H9 (cell line): ENCODE measurements at regions not wholly inside any gene's neighbourhood (a gene's known extent, or its start where the extent isn't known, plus 50 kb on each side); places are given as distances from the start of the nearest gene placed in this dataset.

Experiments used
- DNase-seq: peaks from one replicate; pipeline ENCODE4 v3.0.0-alpha.2; 2017
- H2AFZ ChIP-seq: one replicate; pipeline ENCODE4 v1.6.1; 2013; ENCODE audit warnings: mild to moderate bottlenecking, low read length, control low read depth, moderate library complexity
- H2AK5ac ChIP-seq: 2 replicates; pipeline ENCODE4 v1.6.1; 2013; ENCODE audit warnings: low read length, control low read depth, mixed read lengths; ENCODE audit not compliant: insufficient read length
- H2BK120ac ChIP-seq: one replicate; pipeline ENCODE4 v1.6.1; 2013; ENCODE audit warnings: low read depth, mild to moderate bottlenecking, low read length, control low read depth, inconsistent platforms; ENCODE audit not compliant: poor library complexity, severe bottlenecking
- H2BK12ac ChIP-seq: 2 replicates; pipeline ENCODE4 v1.6.1; 2013; ENCODE audit warnings: low read length, control low read depth, mixed read lengths, low read depth; ENCODE audit not compliant: insufficient read length
- H2BK15ac ChIP-seq: 2 replicates; pipeline ENCODE4 v1.6.1; 2013; ENCODE audit warnings: low read depth, low read length, control low read depth
- H2BK20ac ChIP-seq: one replicate; pipeline ENCODE4 v1.6.1; 2013; ENCODE audit warnings: low read depth, mild to moderate bottlenecking, low read length, control low read depth, inconsistent platforms; ENCODE audit not compliant: poor library complexity, severe bottlenecking
- H2BK5ac ChIP-seq: 2 replicates; pipeline ENCODE4 v1.6.1; 2013; ENCODE audit warnings: low read length, control low read depth, mixed read lengths; ENCODE audit not compliant: insufficient read length
- H3K14ac ChIP-seq: 2 replicates; pipeline ENCODE4 v1.6.1; 2013; ENCODE audit warnings: low read length, control low read depth; ENCODE audit not compliant: insufficient read depth
- H3K18ac ChIP-seq: 2 replicates; pipeline ENCODE4 v1.6.1; 2013; ENCODE audit warnings: low read depth, mild to moderate bottlenecking, mixed read lengths, low read length, control low read depth; ENCODE audit not compliant: insufficient read length
- H3K23ac ChIP-seq: 2 replicates; pipeline ENCODE4 v1.6.1; 2013; ENCODE audit warnings: low read length, control low read depth, mixed read lengths, low read depth; ENCODE audit not compliant: insufficient read length
- H3K23me2 ChIP-seq: 2 replicates; pipeline ENCODE4 v1.6.1; 2013; ENCODE audit warnings: low read depth, mild to moderate bottlenecking, mixed read lengths, low read length, control low read depth; ENCODE audit not compliant: insufficient read length, poor library complexity, severe bottlenecking
- H3K27ac ChIP-seq: 2 replicates; pipeline ENCODE4 v1.5.1; 2013; ENCODE audit warnings: low read length, control low read depth, mixed read lengths, low read depth; ENCODE audit not compliant: insufficient read length
- H3K27me3 ChIP-seq: 2 replicates; pipeline ENCODE4 v1.6.1; 2013; ENCODE audit warnings: low read length, control low read depth, inconsistent platforms; ENCODE audit not compliant: insufficient read depth
- H3K4ac ChIP-seq: 2 replicates; pipeline ENCODE4 v1.6.1; 2013; ENCODE audit warnings: low read depth, mild to moderate bottlenecking, control low read depth, inconsistent platforms, low read length, moderate library complexity
- H3K4me1 ChIP-seq: 2 replicates; pipeline ENCODE4 v1.6.1; 2013; ENCODE audit warnings: low read length, control low read depth, inconsistent platforms; ENCODE audit not compliant: insufficient read depth
- H3K4me2 ChIP-seq: 2 replicates; pipeline ENCODE4 v1.6.1; 2013; ENCODE audit warnings: low read length, control low read depth, mixed read lengths; ENCODE audit not compliant: insufficient read length, insufficient read depth
- H3K56ac ChIP-seq: 2 replicates; pipeline ENCODE4 v1.6.1; 2013; ENCODE audit warnings: low read depth, mild to moderate bottlenecking, mixed read lengths, low read length, control low read depth; ENCODE audit not compliant: insufficient read length
- H3K79me1 ChIP-seq: 2 replicates; pipeline ENCODE4 v1.6.1; 2013; ENCODE audit warnings: low read depth, mild to moderate bottlenecking, moderate library complexity, low read length, control low read depth, inconsistent platforms; ENCODE audit not compliant: insufficient read depth, poor library complexity, severe bottlenecking
- H3K79me2 ChIP-seq: 2 replicates; pipeline ENCODE4 v1.6.1; 2013; ENCODE audit warnings: low read length, control low read depth, inconsistent platforms; ENCODE audit not compliant: insufficient read depth
- H3K9ac ChIP-seq: 2 replicates; pipeline ENCODE4 v1.6.1; 2013; ENCODE audit warnings: low read length, control low read depth, mixed read lengths; ENCODE audit not compliant: insufficient read length; ENCODE audit errors: extremely low read depth
- H3K9me3 ChIP-seq: one replicate; pipeline ENCODE4 v1.6.1; 2013; ENCODE audit warnings: low read depth, low read length, inconsistent platforms; ENCODE audit not compliant: control insufficient read depth
- H3T11ph ChIP-seq: one replicate; pipeline ENCODE4 v1.6.1; 2013; ENCODE audit warnings: mild to moderate bottlenecking, low read length, control low read depth, inconsistent platforms
- H4K20me1 ChIP-seq: one replicate; pipeline ENCODE4 v1.6.1; 2013; ENCODE audit not compliant: control insufficient read depth, insufficient read length, insufficient read depth
- H4K5ac ChIP-seq: 2 replicates; pipeline ENCODE4 v1.6.1; 2013; ENCODE audit warnings: low read depth, mild to moderate bottlenecking, mixed read lengths, low read length, control low read depth; ENCODE audit not compliant: insufficient read length
- H4K8ac ChIP-seq: replicated peaks from 2 replicates; pipeline ENCODE4 v1.6.1; 2013; ENCODE audit warnings: low read length, control low read depth, mixed read lengths, low read depth; ENCODE audit not compliant: insufficient read length
- H4K91ac ChIP-seq: 2 replicates; pipeline ENCODE4 v1.6.1; 2013; ENCODE audit warnings: low read depth, mild to moderate bottlenecking, moderate library complexity, mixed read lengths, low read length, control low read depth; ENCODE audit not compliant: insufficient read length
- H3K27ac Mint-ChIP-seq, 3 experiments: 2 replicates in 2 of 3; 3 replicates in 1 of 3; pipeline ENCODE4 v1.8.0; 2020 to 2021; ENCODE audit warnings: mixed read lengths in 3 of 3, mild to moderate bottlenecking in 1 of 3, moderate library complexity in 1 of 3
- H3K27me3 Mint-ChIP-seq: 2 replicates; pipeline ENCODE4 v1.8.0; 2021; ENCODE audit warnings: low read depth, mild to moderate bottlenecking, moderate library complexity, mixed read lengths
- H3K36me3 Mint-ChIP-seq, 3 experiments: 2 replicates in 2 of 3; 3 replicates in 1 of 3; pipeline ENCODE4 v1.8.0; 2020 to 2021; ENCODE audit warnings: low read depth in 3 of 3, mixed read lengths in 3 of 3; ENCODE audit not compliant: insufficient read depth in 1 of 3
- H3K4me1 Mint-ChIP-seq, 2 experiments: 2 replicates each; pipeline ENCODE4 v1.8.0; 2020; ENCODE audit warnings: mixed read lengths in 2 of 2
- H3K4me3 Mint-ChIP-seq, 2 experiments: 2 replicates in 1 of 2; 3 replicates in 1 of 2; pipeline ENCODE4 v1.8.0; 2020 to 2021; ENCODE audit warnings: mild to moderate bottlenecking in 2 of 2, mixed read lengths in 2 of 2, moderate library complexity in 1 of 2
- H3K9me3 Mint-ChIP-seq, 2 experiments: 2 replicates in 1 of 2; 3 replicates in 1 of 2; pipeline ENCODE4 v1.8.0; 2020; ENCODE audit warnings: mild to moderate bottlenecking in 2 of 2, mixed read lengths in 2 of 2, moderate library complexity in 1 of 2
- WGBS: extraction: QIAGEN DNeasy Blood & Tissue Kit; methylation state at CpG from one replicate; pipeline ENCODE4 v1.1.7; 2013; ENCODE audit warnings: missing lambda C conversion rate, low lambda C conversion rate, mixed read lengths; ENCODE audit not compliant: insufficient read length; ENCODE audit errors: extremely low coverage; 5-methylcytosine and 5-hydroxymethylcytosine counted together
- TF ChIP-seq, protein P1 (sequence below): fragments of 200-600 bp; sonication (generic); conservative IDR thresholded peaks from 3 replicates; pipeline ENCODE4 v1.8.0; 2021; ENCODE audit warnings: antibody characterized with exemption, mild to moderate bottlenecking

DNA sequence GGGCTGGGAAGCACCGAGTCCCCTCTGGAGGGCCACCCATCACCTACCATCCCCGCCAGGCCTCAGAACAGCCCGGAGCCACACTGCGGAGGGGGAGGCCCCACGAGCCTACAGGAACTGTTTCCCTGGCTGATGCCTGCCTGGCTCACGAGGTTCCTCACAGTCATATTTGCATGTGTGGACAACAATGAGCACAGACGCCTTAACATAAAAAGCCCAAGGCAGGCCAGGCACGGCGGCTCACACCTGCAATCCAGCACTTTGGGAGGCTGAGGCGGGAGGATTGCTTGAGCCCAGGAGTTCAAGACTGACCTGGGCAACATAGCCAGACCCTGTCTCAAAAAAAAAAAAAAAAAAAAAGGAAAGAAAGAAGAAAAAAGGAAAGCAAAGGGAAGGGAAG is 125.9 kb downstream of the FAM53A start:
- no peaks in the 10 kb centered on the region for H3K79me2 ChIP-seq
- H3K4ac ChIP-seq: no peak overlapping the region

More for the DNA sequence above, 125.9 kb downstream of the FAM53A start:
- Histone ChIP-seq H2BK15ac (no peak overlapping the region), H2BK120ac (no peak overlapping the region), H4K8ac (no peak overlapping the region), H4K20me1 (no peaks in the 10 kb centered on the region), H3K56ac (no peak overlapping the region), H2BK5ac (no peak overlapping the region), H3K18ac (no peak overlapping the region), H3K79me1 (no peaks in the 10 kb centered on the region), H2BK20ac (no peak overlapping the region), H3K23me2 (no peaks in the 10 kb centered on the region), H3K23ac (no peak overlapping the region), H2AFZ (no peak overlapping the region), H4K5ac (no peak overlapping the region), H3K4me1 (no peaks in the 10 kb centered on the region; the same call in 1 of the 2 replicates), H3T11ph (no peak overlapping the region), H3K4me2 (no peak overlapping the region), H3K14ac (no peak overlapping the region), H3K27ac (no peak overlapping the region), H3K9me3 (no peaks in the 10 kb centered on the region), H4K91ac (no peak overlapping the region), H2BK12ac (no peak overlapping the region), H2AK5ac (no peak overlapping the region), H3K9ac (no peak overlapping the region), H3K27me3 (no peaks in the 10 kb centered on the region)
- Mint-ChIP-seq H3K36me3 (no peaks in the 10 kb centered on the region; a peak in 1 of 7 replicates), H3K4me1 (peaks cover 3 to 8% of the 10 kb centered on the region in 2 experiments; a peak in 3 of 4 replicates), H3K4me3 (no peak overlapping the region), H3K9me3 (no peaks in the 10 kb centered on the region; a peak in 1 of 5 replicates), H3K27ac (no peak overlapping the region), H3K27me3 (peaks cover 4% of the 10 kb centered on the region)
- no peak for DNase-seq
- TF ChIP-seq, protein P1, sequence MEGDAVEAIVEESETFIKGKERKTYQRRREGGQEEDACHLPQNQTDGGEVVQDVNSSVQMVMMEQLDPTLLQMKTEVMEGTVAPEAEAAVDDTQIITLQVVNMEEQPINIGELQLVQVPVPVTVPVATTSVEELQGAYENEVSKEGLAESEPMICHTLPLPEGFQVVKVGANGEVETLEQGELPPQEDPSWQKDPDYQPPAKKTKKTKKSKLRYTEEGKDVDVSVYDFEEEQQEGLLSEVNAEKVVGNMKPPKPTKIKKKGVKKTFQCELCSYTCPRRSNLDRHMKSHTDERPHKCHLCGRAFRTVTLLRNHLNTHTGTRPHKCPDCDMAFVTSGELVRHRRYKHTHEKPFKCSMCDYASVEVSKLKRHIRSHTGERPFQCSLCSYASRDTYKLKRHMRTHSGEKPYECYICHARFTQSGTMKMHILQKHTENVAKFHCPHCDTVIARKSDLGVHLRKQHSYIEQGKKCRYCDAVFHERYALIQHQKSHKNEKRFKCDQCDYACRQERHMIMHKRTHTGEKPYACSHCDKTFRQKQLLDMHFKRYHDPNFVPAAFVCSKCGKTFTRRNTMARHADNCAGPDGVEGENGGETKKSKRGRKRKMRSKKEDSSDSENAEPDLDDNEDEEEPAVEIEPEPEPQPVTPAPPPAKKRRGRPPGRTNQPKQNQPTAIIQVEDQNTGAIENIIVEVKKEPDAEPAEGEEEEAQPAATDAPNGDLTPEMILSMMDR: no peak
- WGBS: no CpG with 5 or more reads among the region's 10 CpGs
